PC-9 (cell line): ENCODE measurements at regions not wholly inside any gene's neighbourhood (a gene's known extent, or its start where the extent isn't known, plus 50 kb on each side); places are given as distances from the start of the nearest gene placed in this dataset.

Experiments
- CTCF ChIP-seq: fragments of 200-600 bp; sonication (generic); conservative IDR thresholded peaks from 2 replicates; pipeline ENCODE4 v1.6.1; 2017; ENCODE audit warnings: mixed run types, antibody characterized with exemption, mild to moderate bottlenecking, moderate library complexity
- EZH2 ChIP-seq: fragments of 200-600 bp; sonication (generic); IDR thresholded peaks from 2 replicates; pipeline ENCODE4 v1.8.0; 2017; ENCODE audit warnings: antibody characterized with exemption, low read depth

- TF ChIP-seq CTCF (no peak), EZH2 (no peak)
These were observed 231.5 kb downstream of the LMO4 start for GRCh38 chr1:87560137-87560536.
